Lung (tissue), 11 donors: ENCODE measurements at regions not wholly inside any gene's neighbourhood (a gene's known extent, or its start where the extent isn't known, plus 50 kb on each side); places are given as distances from the start of the nearest gene placed in this dataset.

Experiments
- ATAC-seq: fragments of 200-7000 bp; cut with Tn5 transposase; one replicate; pipeline ENCODE4 v1.9.1; 2020; ENCODE audit warnings: moderate number of reproducible peaks; ENCODE audit not compliant: insufficient read depth, low FRiP score
- DNase-seq, 3 donors: peaks; one replicate each; pipeline ENCODE4 v3.0.0-alpha.2; 2013 to 2017
- H3K27ac ChIP-seq, 2 donors: one replicate each; pipeline ENCODE4 v1.5.1; 2013; ENCODE audit warnings: mild to moderate bottlenecking in 2 of 2, moderate library complexity in 2 of 2, control low read depth in 1 of 2, inconsistent platforms in 1 of 2, low read depth in 1 of 2, low read length in 1 of 2
- H3K27me3 ChIP-seq, 3 donors: one replicate each; pipeline ENCODE4 v1.5.1; 2013; ENCODE audit warnings: low read length in 2 of 3; ENCODE audit not compliant: control insufficient read depth in 3 of 3, insufficient read depth in 3 of 3
- H3K36me3 ChIP-seq, 4 donors: one replicate each; pipeline ENCODE4 v1.5.1; 2013; ENCODE audit warnings: low read length in 4 of 4, mild to moderate bottlenecking in 1 of 4, moderate library complexity in 1 of 4; ENCODE audit not compliant: control insufficient read depth in 4 of 4, insufficient read depth in 4 of 4
- H3K4me1 ChIP-seq, 5 donors: one replicate each; pipeline ENCODE4 v1.5.1; 2013; ENCODE audit warnings: low read length in 5 of 5, mild to moderate bottlenecking in 2 of 5, moderate library complexity in 1 of 5; ENCODE audit not compliant: control insufficient read depth in 5 of 5, insufficient read depth in 5 of 5
- H3K4me3 ChIP-seq: one replicate; pipeline ENCODE4 v1.5.1; 2013; ENCODE audit warnings: mild to moderate bottlenecking, control low read depth, moderate library complexity
- H3K9ac ChIP-seq, 2 donors: one replicate each; pipeline ENCODE4 v1.5.1; 2013; ENCODE audit warnings: low read length in 2 of 2, control low read depth in 1 of 2; ENCODE audit not compliant: insufficient read depth in 1 of 2
- H3K9me3 ChIP-seq, 4 donors: one replicate each; pipeline ENCODE4 v1.5.1; 2013; ENCODE audit warnings: low read length in 3 of 4, mild to moderate bottlenecking in 1 of 4, moderate library complexity in 1 of 4; ENCODE audit not compliant: control insufficient read depth in 4 of 4, insufficient read depth in 3 of 4
- WGBS, 2 donors: extraction: QIAGEN DNeasy Blood & Tissue Kit; methylation state at CpG; one replicate each; pipeline ENCODE4 v1.1.7; 2013; 5-methylcytosine and 5-hydroxymethylcytosine counted together
- TF ChIP-seq, protein P1 (sequence below): IDR thresholded peaks from 2 replicates; pipeline ENCODE4 v1.5.1; 2012; ENCODE audit warnings: mild to moderate bottlenecking; ENCODE audit errors: control extremely low read depth, extremely low read depth
- donor health status: control.
- donor health status: control.
- donor health status: Bipolar disorder and iron deficiency.
- donor health status: healthy.
- donor health status: DM: yes; HTN: yes; CAD: no.

- Histone ChIP-seq H3K36me3 (no peaks in the 10 kb centered on the region), H3K27me3 (no peaks in the 10 kb centered on the region), H3K4me1 (no peaks in the 10 kb centered on the region), H3K9ac (no peak overlapping the region), H3K4me3 (no peak overlapping the region), H3K9me3 (peaks cover 0 to 3% (median 0%) of the 10 kb centered on the region in 4 donors), H3K27ac (no peak overlapping the region)
- no peak for ATAC-seq
- 72 to 86% methylated on average over 5 of the region's 5 CpGs for WGBS, 2 donors
- TF ChIP-seq, protein P1, sequence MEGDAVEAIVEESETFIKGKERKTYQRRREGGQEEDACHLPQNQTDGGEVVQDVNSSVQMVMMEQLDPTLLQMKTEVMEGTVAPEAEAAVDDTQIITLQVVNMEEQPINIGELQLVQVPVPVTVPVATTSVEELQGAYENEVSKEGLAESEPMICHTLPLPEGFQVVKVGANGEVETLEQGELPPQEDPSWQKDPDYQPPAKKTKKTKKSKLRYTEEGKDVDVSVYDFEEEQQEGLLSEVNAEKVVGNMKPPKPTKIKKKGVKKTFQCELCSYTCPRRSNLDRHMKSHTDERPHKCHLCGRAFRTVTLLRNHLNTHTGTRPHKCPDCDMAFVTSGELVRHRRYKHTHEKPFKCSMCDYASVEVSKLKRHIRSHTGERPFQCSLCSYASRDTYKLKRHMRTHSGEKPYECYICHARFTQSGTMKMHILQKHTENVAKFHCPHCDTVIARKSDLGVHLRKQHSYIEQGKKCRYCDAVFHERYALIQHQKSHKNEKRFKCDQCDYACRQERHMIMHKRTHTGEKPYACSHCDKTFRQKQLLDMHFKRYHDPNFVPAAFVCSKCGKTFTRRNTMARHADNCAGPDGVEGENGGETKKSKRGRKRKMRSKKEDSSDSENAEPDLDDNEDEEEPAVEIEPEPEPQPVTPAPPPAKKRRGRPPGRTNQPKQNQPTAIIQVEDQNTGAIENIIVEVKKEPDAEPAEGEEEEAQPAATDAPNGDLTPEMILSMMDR, result no peak
- DNase-seq, result no peak
These were observed 202.0 kb downstream of the CENPW start for GRCh38 chr6:126541806-126542491.

GRCh38 chr6:126546541-126547120, 206.7 kb downstream of the CENPW start:
- H3K27ac ChIP-seq, result no peak overlapping the region
- WGBS, 2 donors, result 80 to 92% methylated on average over 1 of the region's 1 CpG
- DNase-seq, result no peak

DNA sequence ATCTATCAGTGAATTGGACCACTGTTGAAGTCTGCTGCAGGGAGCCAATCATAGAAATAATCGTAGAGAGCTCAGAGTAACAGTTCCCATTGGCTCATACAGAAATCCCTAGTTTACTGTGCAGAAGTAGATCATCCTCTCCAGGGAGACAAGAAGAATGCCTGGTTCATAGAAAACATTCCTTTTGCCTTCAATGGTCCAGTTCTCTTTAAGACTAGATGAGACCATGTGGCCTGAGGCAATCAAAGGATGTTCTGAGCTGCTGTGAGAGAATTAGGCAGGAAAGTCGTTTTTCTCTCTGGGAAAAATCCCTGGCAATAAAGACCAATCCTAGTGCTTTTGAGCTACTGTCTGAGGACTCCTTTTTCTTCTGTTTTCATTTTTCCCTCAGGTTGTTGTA, 208.4 kb downstream of the CENPW start:
- ATAC-seq, result no peak
- no peak for DNase-seq

More at GRCh38 chr6:126546541-126547120, 206.7 kb downstream of the CENPW start:
- ATAC-seq, result no peak
- Histone ChIP-seq H3K4me1 (no peaks in the 10 kb centered on the region), H3K9ac (no peak overlapping the region), H3K9me3 (peaks cover 0 to 3% (median 0%) of the 10 kb centered on the region in 4 donors), H3K4me3 (no peak overlapping the region), H3K27me3 (no peaks in the 10 kb centered on the region), H3K36me3 (no peaks in the 10 kb centered on the region)
- TF ChIP-seq, protein P1, result no peak

More for the DNA sequence above, 208.4 kb downstream of the CENPW start:
- Histone ChIP-seq H3K4me3 (no peak overlapping the region), H3K4me1 (no peaks in the 10 kb centered on the region), H3K9ac (no peak overlapping the region), H3K36me3 (no peaks in the 10 kb centered on the region), H3K27me3 (no peaks in the 10 kb centered on the region), H3K27ac (no peak overlapping the region), H3K9me3 (peaks cover 0 to 3% (median 0%) of the 10 kb centered on the region in 4 donors)
- WGBS, 2 donors, result 68 to 70% methylated on average over 2 of the region's 2 CpGs
- TF ChIP-seq, protein P1, result no peak
